LNCAP (cell line): ENCODE measurements at regions not wholly inside any gene's neighbourhood (a gene's known extent, or its start where the extent isn't known, plus 50 kb on each side); places are given as distances from the start of the nearest gene placed in this dataset.

Experiments used
- CTCF ChIP-seq: fragments of 450-650 bp; IDR thresholded peaks from 2 replicates; pipeline ENCODE4 v1.5.1; 2017; ENCODE audit warnings: mild to moderate bottlenecking

DNA sequence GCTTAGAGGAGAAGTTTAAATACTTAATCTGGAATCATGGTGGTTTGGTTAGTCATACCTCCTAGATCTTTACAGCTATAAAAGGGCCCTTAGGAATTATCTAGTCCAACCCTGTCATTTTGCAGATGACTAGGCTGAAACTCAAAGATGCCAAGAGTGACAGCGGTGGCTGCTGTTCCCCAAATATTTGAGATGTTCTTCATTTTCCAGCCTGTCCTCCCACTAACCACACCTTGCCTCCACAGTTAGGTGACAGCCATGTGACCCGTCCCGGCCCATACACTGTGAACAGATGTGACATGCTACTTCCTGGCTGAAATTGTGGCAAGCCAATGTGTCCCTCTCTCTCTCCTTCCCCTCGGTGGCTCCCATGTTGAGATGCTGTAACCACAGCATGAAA lies 225.5 kb upstream of the IPO5 start:
- no peak for TF ChIP-seq CTCF

DNA sequence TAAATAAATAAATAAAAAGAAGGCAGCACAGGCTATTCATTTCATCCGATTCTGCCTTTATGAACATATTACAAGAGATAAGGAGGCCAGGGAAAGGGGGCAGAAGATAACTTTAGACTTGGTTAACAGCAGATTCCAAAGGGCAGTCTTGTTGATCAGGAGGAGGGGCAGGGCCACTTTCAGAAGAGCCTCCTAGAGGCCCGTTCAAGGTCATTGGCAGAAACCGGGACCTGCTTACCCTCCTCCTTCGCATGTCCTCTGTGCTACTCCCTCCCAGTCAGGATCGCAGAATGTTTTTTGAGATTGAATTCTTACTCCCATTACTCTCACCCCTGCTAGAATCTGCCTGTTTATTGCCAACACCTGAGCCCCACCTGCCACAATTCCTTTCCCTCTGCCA lies 217.0 kb upstream of the IPO5 start:
- TF ChIP-seq CTCF, result no peak

DNA sequence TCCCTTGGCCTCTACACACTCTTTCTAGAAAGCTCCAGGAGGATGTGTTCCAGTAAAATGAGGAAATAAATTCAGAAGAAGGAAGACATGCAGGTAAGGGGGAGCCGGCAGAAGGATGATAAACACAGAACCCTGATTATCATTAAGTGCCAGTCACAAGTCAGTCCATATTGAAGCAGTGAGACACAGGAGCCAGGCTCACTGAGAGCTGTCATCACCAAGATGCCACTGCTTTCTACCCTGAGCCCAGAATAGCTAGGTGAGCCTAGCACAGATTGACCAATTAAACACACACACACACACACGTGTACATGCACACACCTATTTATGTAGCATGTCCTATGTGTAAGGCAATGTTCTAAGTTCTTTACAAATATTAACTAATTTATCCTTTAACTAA lies 211.4 kb upstream of the IPO5 start:
- TF ChIP-seq CTCF, result no peak

GRCh38 chr13:97743938-97744337 lies 209.5 kb upstream of the IPO5 start:
- no peak for TF ChIP-seq CTCF

DNA sequence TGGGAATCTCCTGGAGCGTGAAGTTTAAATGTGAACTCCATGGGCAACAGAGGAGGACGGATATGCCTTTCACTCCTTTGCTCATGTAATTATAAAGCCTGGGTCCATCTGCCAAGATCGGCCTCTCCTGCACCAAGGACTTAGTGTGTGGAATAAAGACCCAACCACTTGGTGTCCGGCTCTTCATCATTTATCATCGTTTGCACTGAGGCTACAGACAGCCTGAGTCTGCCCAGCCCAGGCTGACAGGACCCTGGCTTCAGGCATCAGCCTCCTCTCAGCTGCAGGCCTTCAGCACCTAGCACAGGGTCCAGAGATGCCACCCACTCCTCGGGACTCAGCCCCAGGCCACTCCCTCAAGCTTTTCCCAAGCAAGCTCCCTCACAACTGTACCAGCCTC lies 206.8 kb upstream of the IPO5 start:
- no peak for TF ChIP-seq CTCF

DNA sequence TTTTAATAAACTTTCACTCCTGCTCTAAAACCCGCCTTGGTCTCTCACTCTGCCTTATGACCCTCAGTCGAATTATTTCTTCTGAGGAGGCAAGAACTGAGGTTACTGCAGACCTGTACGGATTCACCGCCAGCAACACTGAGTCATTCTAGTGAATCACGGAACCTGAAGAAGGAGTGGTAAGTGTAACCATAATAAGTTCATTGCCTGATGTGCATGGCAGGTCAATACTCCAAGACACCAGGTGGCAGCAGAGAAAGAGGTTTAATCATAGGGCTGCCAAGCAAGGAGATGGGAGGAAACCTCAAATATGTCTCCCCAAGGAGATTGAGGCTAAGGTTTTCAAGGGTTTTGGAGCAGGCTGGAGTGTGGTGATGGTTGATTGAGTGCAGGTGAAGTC lies 204.3 kb upstream of the IPO5 start:
- peak; percentile 27; the same call in 1 of the 2 replicates for TF ChIP-seq CTCF

GRCh38 chr13:97751477-97751876 lies 202.0 kb upstream of the IPO5 start:
- no peak for TF ChIP-seq CTCF

GRCh38 chr13:97752961-97753668 lies 200.4 kb upstream of the IPO5 start:
- TF ChIP-seq CTCF, result no peak
